ENCODE measurements at regions not wholly inside any gene's neighbourhood (a gene's known extent, or its start where the extent isn't known, plus 50 kb on each side); places are given as distances from the start of the nearest gene placed in this dataset.
"Not testable (repeated sequence)": the region's sequence is repeated elsewhere in the genome, so short reads cannot be mapped to it uniquely, and the experiment has no call there.

DNA sequence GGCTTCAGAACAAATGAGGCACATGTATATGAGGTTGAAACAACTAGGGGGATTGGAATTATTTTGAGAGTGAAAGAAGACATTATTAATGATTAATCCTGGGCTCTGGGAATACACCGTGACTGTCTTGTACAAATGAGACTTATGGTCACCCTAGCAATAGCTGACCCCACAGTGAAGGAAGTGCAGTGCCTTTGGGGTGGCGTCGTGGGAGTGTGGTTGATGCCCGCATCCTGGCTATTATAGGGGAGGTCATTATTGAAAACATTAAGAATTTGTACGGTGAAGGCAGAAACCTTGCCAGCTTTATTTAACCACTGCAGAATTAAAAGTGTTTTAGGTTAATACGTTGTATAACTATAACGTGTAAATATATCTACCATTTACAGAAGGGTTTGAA lies 296.7 kb downstream of the CYRIA start:
- no peak for DNase-seq (ENCODE audit: low spot score)

DNA sequence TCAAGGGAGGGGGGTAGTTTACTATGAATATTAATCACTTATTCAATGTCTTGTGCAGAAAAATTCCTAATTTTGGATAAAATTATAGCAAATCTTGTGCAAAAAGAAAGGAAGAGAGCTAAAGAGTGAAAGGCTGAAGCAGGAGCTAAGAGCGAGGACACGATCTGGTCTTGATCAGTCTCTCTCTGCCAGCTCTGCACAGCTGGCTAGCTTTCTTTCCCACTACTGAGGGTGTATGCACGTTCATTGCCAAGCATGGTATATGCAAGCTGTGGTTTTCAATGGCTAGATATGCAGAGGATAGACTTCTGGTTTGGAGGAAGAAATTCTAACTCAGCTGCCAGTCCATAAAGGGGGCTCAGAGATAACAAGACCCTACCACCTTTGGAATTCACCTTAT lies 297.3 kb downstream of the CYRIA start:
- no peak for DNase-seq (ENCODE audit: low spot score)

DNA sequence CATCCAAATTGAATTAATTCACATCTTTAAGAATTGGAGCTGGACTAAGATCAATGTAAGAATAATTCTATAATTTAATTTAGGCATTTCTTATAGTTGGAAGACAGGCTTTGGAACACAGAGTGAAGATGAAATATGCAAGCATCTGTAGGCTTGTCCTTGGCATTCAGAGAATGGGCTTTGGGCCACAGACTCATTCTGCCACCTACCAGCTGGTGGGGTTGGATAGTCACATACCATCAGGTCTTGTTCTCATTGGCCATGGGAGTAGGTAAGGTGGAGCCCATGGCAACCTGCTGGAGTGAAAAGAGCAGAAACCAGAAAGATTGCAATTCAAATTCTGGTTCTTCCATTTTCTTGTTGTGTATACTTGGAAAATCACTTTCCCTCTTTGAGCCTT lies 300.3 kb downstream of the CYRIA start:
- no peak for DNase-seq (ENCODE audit: low spot score)

DNA sequence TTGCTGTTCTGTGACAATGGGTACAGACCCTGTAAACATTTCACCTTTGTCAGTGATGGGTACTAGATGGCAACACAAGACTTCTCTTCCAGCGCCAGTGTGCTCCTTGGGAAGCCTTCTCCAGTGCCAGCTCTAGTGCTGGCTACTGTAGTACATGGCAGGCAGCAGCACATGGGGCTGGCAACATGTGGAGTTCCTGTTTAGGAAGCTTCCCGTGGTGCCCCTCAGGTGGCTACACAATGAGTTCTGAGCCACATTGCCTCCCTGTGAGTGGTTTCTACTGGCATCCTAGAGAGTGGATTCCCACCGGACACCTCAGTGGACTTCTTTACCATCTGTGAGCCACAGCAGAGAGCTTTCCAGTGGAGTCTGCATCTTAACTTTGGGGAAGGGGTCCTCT lies 302.1 kb downstream of the CYRIA start:
- no peak for DNase-seq (ENCODE audit: low spot score)

DNA sequence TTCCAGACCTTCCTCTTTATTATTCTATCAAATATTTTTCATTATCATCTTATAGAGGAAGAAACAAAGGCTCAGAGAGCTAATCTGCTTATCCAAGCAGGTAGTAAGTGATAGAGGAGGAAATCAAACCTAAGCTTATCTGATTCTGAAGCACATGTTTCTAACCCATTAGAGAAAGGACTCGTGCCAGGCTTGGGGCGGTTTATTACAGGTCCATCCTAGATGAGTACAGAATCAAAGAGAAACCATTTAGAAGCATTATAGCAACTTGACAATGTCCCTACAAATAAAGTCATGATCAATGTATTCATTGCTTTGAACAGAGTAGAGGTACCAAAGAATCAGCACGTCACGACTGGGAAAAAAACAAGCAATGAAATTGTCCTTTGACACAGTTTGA lies 303.0 kb downstream of the CYRIA start:
- no peak for DNase-seq (ENCODE audit: low spot score)

DNA sequence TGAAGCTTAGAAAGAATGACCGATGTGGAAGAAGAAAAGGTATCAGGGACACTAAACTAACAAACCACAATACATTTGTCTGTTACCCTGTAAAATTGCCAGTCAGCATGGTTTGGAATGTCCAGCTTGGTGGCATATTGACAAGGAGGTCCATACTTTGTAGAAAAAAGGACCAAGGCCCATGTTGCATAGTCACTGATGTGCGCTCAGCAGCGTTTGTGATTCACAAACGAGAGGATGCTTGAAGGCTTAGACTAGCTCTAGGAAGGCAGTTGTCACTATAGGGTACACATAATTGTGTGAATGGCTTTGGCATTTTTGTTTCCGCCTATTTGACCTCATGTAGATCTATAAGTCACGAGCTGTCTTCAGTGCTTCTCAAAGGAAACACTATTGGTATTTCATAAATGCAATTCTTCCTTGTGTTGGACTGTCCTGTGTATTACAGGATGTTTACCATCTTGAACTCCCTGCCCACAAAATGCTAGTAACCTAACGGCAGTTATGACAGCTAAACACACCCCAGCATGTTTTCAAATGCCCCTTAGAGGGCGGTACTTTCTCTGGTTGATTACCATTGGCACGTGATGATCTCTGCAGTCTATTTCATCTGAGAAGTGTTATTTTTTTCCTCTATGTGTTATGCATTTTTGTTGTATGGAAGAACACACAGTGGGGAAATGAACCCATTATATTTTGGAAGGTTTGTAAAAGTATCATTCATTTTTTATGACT lies 304.2 kb downstream of the CYRIA start:
- no peak for DNase-seq (ENCODE audit: low spot score)

DNA sequence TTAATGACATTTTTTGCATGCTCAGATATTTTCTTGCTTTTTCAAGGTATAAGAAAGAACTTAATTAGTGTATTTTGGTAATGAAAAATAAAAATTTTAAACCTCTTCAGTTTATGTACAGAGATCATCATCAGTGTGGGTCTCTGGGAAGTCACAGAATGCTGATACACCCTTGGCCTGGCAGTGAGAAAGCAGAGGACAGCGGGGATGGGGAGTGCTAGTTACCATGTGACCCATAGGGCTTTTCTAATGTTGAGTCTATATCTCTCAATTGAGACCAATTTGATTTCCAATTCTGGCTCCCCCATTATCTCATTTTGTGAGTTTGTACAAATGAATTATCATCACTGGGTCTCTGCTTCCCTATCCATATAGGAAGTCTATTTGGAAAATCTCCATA lies 305.7 kb downstream of the CYRIA start:
- DNase-seq (ENCODE audit: low spot score): no peak

DNA sequence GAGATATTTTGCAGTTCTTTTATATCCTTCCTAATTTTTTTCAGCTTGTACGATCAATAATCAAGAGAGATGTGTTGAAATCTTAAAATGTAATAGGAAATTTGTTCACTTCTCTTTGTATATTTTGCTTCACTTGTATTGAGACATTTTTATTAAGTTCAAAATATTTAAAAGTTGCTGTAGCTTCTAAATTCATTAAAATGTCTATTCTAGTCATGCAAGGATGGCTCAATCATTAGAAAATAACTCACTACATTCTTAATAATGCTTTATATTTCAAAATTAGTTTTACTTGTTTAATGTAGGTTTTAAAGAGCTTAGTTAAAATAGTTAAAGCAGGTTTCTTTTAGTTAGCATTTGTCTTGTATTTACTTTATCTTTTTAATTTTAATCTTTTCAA lies 308.4 kb downstream of the CYRIA start:
- no peak for DNase-seq (ENCODE audit: low spot score)

DNA sequence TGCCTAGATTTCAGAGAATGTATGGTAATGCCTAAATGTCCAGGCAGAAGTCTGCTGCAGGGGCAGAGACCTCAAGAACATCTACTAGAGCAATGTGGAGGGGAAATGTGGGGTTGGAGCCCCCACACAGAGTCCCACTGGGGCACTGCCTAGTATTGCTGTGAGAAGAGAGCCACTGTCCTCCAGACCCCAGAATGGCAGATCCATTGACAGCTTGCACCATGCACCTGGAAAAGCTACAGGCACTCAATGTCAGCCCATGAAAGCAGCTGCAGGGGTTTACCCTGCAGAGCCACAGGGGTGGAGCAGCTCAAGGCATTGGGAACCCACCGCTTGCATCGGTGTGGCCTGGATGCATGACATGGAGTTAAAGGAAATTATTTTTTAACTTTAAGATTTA lies 314.1 kb downstream of the CYRIA start:
- DNase-seq (ENCODE audit: low spot score): no peak

DNA sequence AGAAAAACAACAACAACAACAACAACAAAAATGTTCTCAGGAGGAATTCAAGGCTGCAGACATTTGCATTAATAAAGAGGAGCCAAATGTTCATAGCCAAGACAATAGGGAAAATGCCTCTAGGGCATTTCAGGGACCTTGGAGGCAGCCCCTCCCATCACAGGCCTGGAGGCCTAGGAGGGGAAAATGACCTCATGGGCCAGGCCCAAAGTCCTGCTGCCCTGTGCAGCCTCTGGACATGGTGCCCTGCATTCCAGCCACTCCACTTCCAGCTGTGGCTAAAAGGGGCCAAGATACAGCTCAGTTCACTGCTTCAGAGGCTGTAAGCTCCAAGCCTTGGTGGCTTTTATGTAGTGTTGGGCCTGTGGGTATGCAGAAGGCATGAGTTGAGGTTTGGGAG lies 314.5 kb downstream of the CYRIA start:
- no peak for DNase-seq (ENCODE audit: low spot score)

DNA sequence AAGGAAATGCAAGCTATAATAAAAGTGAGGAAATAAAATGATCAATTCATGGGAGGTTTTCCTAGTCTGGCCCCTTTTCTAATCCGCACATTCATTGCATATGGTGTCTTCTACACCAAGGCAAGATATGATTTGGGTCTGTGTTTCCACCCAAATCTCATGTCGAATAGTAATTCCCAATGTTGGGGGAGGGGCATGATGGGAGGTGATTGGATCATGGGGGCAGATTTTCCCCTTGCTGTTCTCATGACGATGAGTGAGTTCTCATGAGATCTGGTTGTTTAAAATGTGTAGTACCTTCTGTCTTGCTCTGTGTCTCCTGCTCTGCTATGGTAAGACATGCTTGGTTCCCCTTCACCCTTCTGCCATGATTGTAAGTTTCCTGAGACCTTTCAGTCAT lies 315.4 kb downstream of the CYRIA start:
- DNase-seq (ENCODE audit: low spot score): no peak

DNA sequence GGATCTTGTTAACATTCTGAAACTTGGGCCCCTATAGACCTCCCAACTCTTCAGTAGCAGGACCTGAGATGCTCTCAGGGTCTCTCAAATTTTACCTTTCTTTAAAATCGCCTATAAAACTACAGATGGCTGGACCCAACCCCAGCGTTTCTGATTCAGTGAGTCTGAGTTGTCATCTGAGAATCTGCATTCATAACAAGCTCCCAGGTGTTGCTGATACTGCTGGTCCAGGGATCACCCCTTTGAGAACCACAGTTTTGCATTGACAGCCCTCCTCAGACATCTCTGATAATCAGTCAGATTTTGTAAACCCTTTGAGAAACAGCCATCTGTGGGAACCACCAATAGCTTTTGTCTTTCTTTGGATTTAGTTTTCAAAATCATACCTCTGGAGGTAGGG lies 315.8 kb downstream of the CYRIA start:
- DNase-seq (ENCODE audit: low spot score): no peak

DNA sequence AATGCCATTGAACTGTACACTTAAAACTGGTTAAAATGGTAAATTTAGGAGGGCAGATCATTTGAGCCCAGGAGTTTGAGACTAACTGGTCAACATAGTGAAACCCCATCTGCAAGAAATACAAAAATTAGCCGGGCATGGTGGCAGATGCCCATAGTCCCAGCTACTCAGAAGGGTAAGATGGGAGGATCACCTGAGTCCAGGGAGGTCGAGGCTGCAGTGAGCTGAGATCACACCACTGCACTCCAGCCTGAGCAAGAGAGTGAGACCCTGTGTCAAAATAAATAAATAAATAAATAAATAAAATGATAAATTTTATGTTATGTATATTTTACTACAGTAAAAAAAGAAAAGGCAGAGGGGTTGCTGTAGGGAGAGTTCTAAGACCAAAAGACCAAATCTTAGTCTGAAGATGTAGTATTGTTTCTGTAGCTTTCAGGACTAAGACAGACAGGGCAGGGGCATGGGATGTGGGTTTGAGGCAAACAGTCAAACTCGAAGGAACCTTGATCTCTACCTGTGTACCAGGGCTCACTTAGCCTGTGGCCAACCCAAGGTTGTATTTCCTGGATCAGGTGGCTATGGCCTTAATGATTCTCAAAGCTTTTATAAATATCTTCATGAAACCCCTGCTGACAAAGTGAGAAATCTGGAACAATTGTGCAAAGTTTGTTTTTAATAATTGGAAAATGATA lies 316.7 kb downstream of the CYRIA start:
- DNase-seq (ENCODE audit: low spot score): no peak

DNA sequence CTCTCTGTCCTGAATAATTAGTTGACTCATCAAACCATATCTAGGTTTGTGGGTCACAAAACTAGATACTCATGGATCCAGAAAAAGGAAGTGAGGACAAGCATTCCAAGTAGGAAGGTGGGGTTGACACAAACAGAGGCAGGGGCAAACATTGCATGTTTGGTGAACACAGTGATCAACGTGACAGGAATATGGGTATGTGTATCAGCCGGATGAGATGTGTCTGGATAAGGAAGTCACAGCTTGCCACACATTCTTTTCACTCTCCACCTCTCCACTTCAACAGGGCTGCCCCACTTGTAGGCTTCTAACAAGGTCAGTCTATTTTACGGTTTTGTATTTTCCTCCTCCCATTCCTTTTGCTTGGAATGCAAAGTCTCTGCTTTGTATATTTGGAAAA lies 319.0 kb downstream of the CYRIA start:
- no peak for DNase-seq (ENCODE audit: low spot score)

DNA sequence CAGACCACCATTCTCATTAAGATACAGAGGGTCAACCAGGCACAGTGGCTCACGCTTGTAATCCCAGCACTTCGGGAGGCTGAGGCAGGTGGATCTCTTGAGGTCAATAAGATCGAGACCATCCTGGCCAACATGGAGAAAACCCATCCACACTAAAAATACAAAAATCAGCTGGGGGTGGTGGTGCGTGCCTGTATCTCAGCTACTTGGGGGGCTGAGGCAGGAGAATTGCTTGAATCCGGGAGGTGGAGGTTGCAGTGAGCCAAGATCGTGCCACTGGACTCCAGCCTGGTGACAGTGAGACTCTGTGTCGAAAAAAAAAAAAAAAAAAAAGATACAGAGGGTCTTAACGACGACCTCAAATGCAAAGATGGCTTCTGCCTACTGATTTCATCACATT lies 320.4 kb downstream of the CYRIA start:
- DNase-seq (ENCODE audit: low spot score): not testable (repeated sequence)

DNA sequence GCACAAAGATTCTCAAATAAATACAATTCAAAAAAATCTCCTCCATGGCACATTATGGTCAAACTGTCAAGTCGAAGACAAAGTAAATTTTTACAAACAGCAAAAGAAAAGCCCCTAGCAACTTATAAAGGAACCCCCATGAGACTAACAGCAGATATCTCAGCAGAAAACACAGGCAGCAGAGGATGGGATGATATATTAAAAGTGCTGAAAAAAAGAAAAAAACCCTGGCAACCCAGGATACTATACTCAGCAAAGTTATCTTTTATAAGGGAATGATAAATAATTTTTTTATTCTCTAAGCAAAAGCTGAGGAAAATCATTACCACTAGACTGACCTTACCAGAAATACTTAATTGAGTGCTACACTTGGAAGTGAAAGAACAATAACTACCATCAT lies 326.4 kb downstream of the CYRIA start:
- DNase-seq (ENCODE audit: low spot score): no peak

DNA sequence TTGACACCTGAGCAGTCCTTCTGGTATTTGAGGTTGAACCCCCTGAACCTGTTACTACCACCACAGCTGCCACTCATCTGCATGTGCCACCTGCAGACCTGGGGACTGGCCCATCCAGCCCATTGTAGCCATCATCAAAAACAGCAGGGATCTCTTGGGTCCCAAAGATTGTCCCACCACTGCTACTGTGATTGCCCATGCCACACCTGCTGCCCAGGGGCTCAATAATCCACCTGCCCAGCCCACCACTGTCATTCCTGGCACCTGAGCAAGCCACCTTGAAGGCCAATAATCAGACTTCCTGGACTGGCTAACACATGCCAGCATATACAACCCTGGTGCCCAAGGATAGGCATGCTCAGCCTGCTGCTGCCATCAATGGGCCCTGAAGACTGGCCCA lies 327.6 kb downstream of the CYRIA start:
- DNase-seq (ENCODE audit: low spot score): no peak

DNA sequence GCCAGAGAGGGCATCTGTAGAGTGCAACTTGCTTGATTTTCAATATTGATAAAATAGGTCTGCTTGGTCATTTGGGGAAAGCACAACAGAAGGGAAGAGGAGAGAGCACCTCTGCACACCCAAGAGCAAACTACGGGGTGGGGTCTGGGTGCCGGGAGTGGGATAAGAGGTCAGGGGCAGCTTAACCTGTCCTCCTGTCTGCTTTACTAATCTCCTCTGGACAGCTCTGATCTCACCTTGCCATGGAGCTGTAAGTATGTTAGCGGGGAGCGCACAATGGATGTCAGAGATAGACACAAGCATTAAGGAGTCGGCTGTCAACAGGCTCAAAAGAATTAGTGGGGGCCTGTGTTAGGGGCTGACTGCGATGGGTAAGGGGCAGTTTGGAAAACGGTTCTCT lies 328.7 kb downstream of the CYRIA start:
- no peak for DNase-seq (ENCODE audit: low spot score)

DNA sequence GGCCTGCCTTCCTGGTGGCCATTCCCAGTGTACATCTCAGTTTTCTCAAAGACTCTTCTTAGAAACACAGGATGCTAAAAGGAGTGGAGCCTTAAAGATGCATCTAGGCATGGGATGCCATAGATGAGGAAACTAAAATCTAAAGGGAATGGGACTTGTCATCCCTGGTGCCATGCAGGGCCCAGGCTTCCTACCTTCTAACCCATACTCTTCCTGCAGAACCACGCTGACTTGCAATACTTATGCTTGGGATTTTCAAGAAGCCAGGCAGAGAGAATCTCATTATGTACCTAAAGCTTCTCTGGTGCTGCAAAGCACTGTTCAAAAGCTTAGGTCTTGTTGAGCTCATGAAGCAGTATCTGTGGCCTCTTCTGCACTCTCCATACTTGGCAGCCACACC lies 329.1 kb downstream of the CYRIA start:
- DNase-seq (ENCODE audit: low spot score): no peak

DNA sequence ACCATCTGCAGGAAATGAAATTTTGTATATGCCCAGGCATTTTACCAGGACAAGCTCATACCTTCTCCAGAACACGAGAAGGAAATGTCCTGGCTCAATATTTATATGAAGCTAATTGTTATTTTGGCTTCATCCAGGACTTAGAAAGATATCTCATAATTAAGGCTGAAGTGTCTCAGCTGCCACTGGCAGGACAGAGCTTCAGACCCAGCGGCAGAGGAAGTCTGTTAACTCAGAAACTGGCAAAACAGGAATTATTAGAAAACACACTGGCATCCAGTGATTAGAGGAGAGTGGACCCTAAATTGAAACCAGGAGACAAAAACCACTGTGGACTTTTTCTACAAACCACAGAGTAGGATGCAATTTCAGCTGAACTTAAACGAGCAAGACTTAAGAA lies 329.7 kb downstream of the CYRIA start:
- no peak for DNase-seq (ENCODE audit: low spot score)

DNA sequence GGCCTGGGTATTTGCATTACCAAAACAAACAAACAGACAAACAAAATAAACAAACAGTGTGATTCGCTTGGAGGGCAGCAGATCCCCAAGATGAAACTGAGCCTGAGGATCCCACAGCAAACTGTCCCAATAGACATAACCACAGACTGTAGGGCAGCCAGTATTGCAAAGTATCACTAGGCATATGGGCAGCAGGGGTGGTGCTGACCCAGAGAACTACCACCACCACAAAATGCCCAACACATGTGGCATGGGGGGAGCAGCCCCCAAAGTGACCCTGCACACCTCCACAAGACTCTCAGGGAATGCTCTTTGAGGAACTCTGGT lies 330.1 kb downstream of the CYRIA start:
- no peak for DNase-seq (ENCODE audit: low spot score)

DNA sequence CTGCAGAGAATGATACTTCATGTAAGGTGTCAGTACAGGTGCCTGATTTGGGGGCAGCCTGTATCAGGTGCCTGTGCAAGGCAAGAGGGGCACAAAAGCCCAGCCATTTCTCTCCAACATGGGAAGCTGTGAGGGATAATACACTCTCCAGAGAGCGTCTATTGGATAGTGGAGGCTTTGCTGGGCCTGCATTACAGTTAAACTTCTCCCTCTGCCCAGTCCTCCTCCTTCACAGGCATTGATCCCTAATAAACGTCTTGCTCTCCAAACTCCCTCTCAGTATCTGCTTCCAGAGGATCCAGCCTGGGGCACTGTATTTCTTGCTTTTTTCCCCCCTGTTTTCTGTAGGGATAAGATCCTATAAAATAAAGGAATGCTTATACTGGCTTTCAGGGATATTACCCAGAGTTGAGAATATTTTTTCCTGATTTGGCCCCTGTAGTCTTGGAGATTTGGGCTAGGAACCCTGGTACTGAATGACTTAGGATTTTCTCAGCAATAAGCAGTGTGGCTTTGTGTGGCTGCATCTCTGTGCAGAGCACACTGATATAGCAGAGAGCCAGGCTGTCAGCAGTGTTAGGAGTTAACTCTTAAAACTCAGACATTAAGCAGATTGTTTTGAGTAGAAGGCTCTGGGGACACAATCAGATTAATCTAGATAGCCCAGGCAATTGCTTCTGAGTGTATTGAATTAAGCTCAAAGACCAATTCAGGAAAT lies 330.6 kb downstream of the CYRIA start:
- DNase-seq (ENCODE audit: low spot score): no peak

DNA sequence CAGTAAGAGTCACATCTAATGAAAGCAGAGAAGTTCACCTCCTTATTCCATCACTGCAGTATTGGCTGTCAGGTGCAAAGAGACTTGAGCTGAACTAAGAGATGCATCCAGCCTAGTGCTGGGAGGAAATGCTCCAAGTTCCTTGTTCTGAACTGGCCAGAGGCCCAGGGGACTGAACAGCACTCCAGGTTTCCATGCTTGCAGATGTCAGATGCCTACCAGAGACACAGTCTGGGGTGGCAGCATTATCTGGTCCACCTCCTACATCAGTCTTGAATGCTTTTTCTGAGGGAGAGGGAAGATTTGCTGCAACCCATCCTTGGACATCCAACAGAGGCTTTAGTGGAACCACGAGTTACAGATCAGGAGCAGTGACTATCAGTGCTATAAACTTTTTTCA lies 331.3 kb downstream of the CYRIA start:
- no peak for DNase-seq (ENCODE audit: low spot score)

DNA sequence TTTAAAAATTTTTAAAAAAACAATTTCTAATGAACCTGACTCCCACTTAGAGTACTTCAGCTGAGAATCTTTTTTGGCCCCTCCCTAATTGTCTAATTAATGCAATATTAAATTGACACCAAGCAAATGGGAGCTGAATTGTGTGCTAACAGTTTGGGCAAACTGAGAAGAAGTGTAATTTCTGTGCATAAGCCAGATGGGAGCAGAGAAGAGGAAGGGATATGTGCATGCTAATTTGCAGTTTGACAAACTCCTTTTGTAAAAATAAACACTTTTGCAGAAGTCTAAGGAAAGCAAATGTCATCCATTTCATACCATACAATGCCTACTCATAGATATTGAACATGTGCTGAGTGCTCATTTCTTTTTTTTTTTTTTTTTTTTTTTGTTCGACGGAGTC lies 332.0 kb downstream of the CYRIA start:
- DNase-seq (ENCODE audit: low spot score): no peak

Data from kidney capillary endothelial cell (primary cell).